ENCODE measurements at regions not wholly inside any gene's neighbourhood (a gene's known extent, or its start where the extent isn't known, plus 50 kb on each side); places are given as distances from the start of the nearest gene placed in this dataset.
"Not testable (repeated sequence)": the region's sequence is repeated elsewhere in the genome, so short reads cannot be mapped to it uniquely, and the experiment has no call there.

DNA sequence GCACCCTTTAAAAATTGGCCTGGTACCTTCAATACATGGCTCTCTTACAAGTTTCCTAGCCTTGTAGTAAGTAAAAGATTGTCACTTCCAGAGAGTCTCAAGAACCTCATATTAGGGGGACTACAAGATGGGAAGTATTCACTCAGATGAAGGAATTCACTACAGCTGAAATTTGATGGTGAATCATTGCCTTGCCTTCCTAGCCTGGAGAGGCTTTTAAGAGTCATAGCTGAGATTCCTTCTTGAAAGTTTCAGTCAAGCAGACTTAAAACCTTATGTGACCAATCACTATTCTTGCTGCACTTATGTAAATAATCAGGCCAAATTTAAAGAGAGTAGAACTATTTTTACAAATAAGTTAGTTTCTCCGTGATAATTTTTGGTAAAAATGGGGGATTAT lies 451.6 kb downstream of the TRHDE start:
- Histone ChIP-seq H3K36me3 (ENCODE audit: control insufficient read depth, insufficient read depth, low read length, severe bottlenecking) (no peaks in the 10 kb centered on the region), H3K9ac (ENCODE audit: low read length) (no peak overlapping the region), H3K27me3 (replicated peaks; ENCODE audit: control insufficient read depth, insufficient read depth, low read length) (no peaks in the 10 kb centered on the region), H3K4me1 (ENCODE audit: control insufficient read depth, insufficient read depth, low read length) (no peaks in the 10 kb centered on the region), H3K4me3 (ENCODE audit: low read length) (no peak overlapping the region), H3K9me3 (ENCODE audit: control insufficient read depth, low read length) (no peaks in the 10 kb centered on the region)
- peak; percentile 35 for DNase-seq (ENCODE audit: low read depth)

DNA sequence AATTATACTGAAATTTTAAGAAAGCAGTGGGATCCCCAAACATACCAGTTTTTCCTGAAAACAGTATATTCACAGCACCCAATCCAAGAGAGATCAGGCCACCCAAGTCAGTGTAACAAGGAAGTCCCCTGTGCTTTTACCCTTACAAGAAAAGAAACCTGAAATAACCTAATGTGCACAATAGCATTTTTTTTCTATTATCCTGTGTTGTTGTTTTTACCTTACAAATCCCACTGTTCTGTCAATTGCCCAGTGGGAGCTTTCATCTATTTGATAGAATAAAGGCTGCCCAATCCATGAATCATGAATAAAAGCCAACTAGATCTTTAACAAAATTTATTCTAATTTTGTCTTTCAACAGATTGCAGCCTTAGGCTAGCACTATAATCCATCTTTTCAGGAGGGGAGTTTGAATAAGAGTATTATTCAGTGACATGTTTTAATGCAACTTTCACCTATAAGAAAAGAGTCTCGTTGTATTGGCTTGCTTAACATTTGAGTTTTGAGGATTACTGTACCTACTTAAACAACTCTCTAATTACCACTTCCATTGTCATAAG lies 457.4 kb downstream of the TRHDE start:
- H3K9me3 ChIP-seq (ENCODE audit: control insufficient read depth, low read length), result peaks cover 4% of the 10 kb centered on the region
- H3K4me3 ChIP-seq (ENCODE audit: low read length), result no peak overlapping the region
- no peaks in the 10 kb centered on the region for H3K27me3 ChIP-seq (replicated peaks; ENCODE audit: control insufficient read depth, insufficient read depth, low read length)
- no peaks in the 10 kb centered on the region for H3K4me1 ChIP-seq (ENCODE audit: control insufficient read depth, insufficient read depth, low read length)
- H3K9ac ChIP-seq (ENCODE audit: low read length), result no peak overlapping the region
- DNase-seq (ENCODE audit: low read depth), result no peak
- H3K36me3 ChIP-seq (ENCODE audit: control insufficient read depth, insufficient read depth, low read length, severe bottlenecking), result no peaks in the 10 kb centered on the region

DNA sequence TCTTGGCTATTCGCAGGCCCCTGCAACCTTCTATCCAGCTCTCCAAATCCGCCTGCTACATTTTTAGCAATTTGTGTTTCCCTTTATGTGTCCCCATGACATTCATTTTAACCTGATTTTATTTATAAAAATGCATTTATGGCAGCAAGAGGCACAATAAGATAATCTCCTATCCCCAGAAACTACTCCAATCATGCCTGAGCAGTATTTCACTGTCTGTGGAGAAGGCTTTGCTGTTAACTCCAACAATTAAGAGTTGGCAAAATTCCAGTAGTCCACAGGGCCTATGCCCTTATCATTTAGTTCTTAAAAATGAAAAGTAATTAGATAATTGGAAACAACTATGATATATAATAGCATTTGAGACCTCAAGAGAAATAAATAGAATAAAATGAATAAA lies 462.4 kb downstream of the TRHDE start:
- H3K4me1 ChIP-seq (ENCODE audit: control insufficient read depth, insufficient read depth, low read length), result no peaks in the 10 kb centered on the region
- H3K36me3 ChIP-seq (ENCODE audit: control insufficient read depth, insufficient read depth, low read length, severe bottlenecking), result no peaks in the 10 kb centered on the region
- H3K4me3 ChIP-seq (ENCODE audit: low read length), result no peak overlapping the region
- H3K27me3 ChIP-seq (replicated peaks; ENCODE audit: control insufficient read depth, insufficient read depth, low read length), result no peaks in the 10 kb centered on the region
- H3K9ac ChIP-seq (ENCODE audit: low read length), result no peak overlapping the region
- DNase-seq (ENCODE audit: low read depth), result no peak
- peaks cover 4% of the 10 kb centered on the region for H3K9me3 ChIP-seq (ENCODE audit: control insufficient read depth, low read length)

DNA sequence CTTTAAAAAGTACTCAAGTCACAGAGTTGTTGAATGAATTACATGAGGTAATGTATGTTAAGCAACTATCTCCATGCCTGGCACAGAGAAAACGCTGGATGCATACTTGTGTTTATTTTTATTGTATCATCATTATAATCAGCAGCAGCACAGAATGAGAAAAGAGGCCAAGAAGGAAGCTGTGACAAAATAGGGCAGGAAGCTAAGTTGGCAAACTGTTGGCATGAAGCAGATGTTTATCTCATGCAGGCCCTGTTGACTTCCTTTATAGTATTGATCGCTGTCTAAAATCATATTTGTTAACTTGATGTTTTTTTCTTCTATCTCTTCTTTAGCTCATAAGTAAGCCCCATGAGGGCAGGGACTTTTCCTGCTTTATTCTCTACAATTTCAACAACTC lies 466.6 kb downstream of the TRHDE start:
- Histone ChIP-seq H3K4me3 (ENCODE audit: low read length) (no peak overlapping the region), H3K9me3 (ENCODE audit: control insufficient read depth, low read length) (peaks cover 21% of the 10 kb centered on the region), H3K4me1 (ENCODE audit: control insufficient read depth, insufficient read depth, low read length) (no peaks in the 10 kb centered on the region), H3K9ac (ENCODE audit: low read length) (no peak overlapping the region), H3K36me3 (ENCODE audit: control insufficient read depth, insufficient read depth, low read length, severe bottlenecking) (no peaks in the 10 kb centered on the region), H3K27me3 (replicated peaks; ENCODE audit: control insufficient read depth, insufficient read depth, low read length) (no peaks in the 10 kb centered on the region)
- DNase-seq (ENCODE audit: low read depth), result no peak

DNA sequence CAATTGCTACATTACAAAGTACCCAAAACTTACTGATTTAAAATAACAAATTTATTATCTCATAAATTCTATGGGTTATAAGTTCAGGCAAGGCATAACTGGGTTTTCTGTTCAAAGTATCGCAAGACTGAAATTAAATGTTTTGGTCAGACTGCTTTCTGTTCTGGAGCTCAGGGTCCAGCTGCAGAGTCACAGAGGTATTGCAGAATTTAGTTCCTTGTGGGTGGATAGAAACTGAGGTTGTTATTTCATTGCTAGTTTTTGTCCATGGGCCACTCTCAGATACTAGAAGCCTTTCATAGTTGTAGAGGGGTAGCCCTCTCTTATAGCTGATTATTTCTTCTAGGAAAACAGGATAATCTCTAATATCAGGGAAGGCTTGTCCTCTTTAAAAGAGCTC lies 467.9 kb downstream of the TRHDE start:
- Histone ChIP-seq H3K4me3 (ENCODE audit: low read length) (no peak overlapping the region), H3K36me3 (ENCODE audit: control insufficient read depth, insufficient read depth, low read length, severe bottlenecking) (no peaks in the 10 kb centered on the region), H3K9me3 (ENCODE audit: control insufficient read depth, low read length) (peaks cover 31% of the 10 kb centered on the region), H3K27me3 (replicated peaks; ENCODE audit: control insufficient read depth, insufficient read depth, low read length) (no peaks in the 10 kb centered on the region), H3K9ac (ENCODE audit: low read length) (no peak overlapping the region), H3K4me1 (ENCODE audit: control insufficient read depth, insufficient read depth, low read length) (no peaks in the 10 kb centered on the region)
- no peak for DNase-seq (ENCODE audit: low read depth)

DNA sequence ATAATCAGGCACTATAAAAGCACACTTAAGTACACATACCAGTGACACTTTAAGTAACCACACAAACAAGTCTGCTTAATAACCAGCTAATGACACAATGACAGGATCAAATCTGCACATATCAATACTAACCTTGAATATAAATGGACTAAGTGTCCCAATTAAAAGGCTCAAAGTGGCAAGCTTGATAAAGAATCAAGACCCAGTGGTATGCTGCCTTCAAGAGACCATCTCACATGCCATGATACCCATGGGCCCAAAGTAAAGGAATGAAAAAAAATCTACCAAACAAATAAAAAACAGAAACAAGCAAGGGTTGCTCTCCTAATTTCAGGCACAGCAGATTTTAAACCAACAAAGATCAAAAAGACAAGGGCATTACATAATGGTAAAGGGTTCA lies 470.4 kb downstream of the TRHDE start:
- H3K27me3 ChIP-seq (replicated peaks; ENCODE audit: control insufficient read depth, insufficient read depth, low read length), result no peaks in the 10 kb centered on the region
- DNase-seq (ENCODE audit: low read depth), result no peak
- H3K9me3 ChIP-seq (ENCODE audit: control insufficient read depth, low read length), result peaks cover 31% of the 10 kb centered on the region
- no peaks in the 10 kb centered on the region for H3K36me3 ChIP-seq (ENCODE audit: control insufficient read depth, insufficient read depth, low read length, severe bottlenecking)
- H3K9ac ChIP-seq (ENCODE audit: low read length), result no peak overlapping the region
- H3K4me1 ChIP-seq (ENCODE audit: control insufficient read depth, insufficient read depth, low read length), result no peaks in the 10 kb centered on the region
- H3K4me3 ChIP-seq (ENCODE audit: low read length), result no peak overlapping the region

DNA sequence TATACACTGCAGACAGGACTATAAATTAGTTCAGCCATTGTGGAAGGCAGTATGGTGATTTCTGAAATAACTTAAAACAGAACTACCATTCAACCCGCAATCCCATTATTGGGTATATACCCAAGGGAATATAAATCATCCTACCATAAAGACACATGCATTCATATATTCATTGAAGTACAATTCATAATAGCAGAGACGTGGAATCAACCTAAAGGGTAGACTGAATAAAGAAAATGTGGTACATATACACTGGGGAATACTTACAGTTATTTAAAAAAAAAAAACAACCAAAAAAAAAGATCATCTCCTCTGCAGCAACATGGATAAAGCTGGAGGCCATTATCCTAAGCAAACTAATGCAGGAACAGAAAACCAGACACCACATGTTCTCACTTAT lies 473.9 kb downstream of the TRHDE start:
- no peak for DNase-seq (ENCODE audit: low read depth)
- no peaks in the 10 kb centered on the region for H3K36me3 ChIP-seq (ENCODE audit: control insufficient read depth, insufficient read depth, low read length, severe bottlenecking)
- peaks cover 30% of the 10 kb centered on the region for H3K9me3 ChIP-seq (ENCODE audit: control insufficient read depth, low read length)
- no peak overlapping the region for H3K4me3 ChIP-seq (ENCODE audit: low read length)
- H3K27me3 ChIP-seq (replicated peaks; ENCODE audit: control insufficient read depth, insufficient read depth, low read length), result no peaks in the 10 kb centered on the region
- H3K4me1 ChIP-seq (ENCODE audit: control insufficient read depth, insufficient read depth, low read length), result no peaks in the 10 kb centered on the region
- no peak overlapping the region for H3K9ac ChIP-seq (ENCODE audit: low read length)

DNA sequence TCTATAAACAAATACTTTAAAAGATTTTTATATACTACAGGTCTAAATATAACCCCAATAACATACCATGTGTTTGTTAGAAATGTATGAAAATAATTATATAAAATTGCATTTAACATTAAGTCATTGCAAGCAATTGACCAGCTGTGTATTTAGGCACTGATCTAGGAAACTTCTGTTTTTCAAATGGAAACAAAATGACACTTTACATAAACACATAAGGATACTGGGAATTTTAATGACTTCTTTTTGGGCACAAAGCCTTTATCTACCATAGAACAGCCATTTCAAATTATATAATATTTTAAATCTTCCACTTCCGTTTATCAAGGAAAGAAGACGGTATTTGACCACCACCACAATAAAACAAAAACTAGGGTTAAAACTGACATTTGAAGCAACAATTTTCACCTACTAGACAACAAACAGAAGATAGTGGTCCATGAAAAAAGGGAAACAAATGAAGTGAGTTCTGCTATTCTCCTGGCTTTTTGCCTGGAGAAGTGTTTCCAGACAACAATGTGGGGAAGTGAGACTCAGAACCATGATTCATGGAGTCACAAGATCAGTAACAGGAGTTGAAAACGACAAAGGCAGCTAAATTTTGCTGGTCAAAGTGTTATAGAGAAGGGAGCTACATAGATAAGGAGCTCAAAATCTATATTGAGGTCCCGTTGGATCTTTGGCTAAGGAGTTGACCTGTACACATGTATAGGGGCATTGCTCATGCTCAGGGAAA lies 475.1 kb downstream of the TRHDE start:
- Histone ChIP-seq H3K9me3 (ENCODE audit: control insufficient read depth, low read length) (peaks cover 19% of the 10 kb centered on the region), H3K27me3 (replicated peaks; ENCODE audit: control insufficient read depth, insufficient read depth, low read length) (no peaks in the 10 kb centered on the region), H3K4me1 (ENCODE audit: control insufficient read depth, insufficient read depth, low read length) (no peaks in the 10 kb centered on the region), H3K4me3 (ENCODE audit: low read length) (no peak overlapping the region), H3K9ac (ENCODE audit: low read length) (no peak overlapping the region), H3K36me3 (ENCODE audit: control insufficient read depth, insufficient read depth, low read length, severe bottlenecking) (no peaks in the 10 kb centered on the region)
- no peak for DNase-seq (ENCODE audit: low read depth)

DNA sequence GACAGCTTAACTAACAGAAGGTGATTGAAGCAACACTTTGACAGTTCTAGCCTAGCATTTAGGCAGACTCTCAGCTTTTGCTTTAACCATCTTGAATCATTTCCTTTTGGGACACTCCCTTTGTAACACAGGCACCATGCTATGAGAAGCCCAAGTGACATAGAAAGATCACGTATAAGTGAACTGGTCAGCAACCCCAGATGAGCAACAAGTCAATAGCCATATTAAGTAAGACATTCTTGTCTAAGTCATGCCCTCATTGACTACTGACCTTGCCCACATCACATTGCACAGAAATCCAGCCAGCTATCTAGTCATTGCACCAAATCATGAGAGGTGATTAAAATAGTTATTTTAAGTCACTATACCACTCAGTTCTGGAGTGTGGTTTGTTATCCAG lies 476.8 kb downstream of the TRHDE start:
- Histone ChIP-seq H3K4me3 (ENCODE audit: low read length) (no peak overlapping the region), H3K9me3 (ENCODE audit: control insufficient read depth, low read length) (peaks cover 15% of the 10 kb centered on the region), H3K4me1 (ENCODE audit: control insufficient read depth, insufficient read depth, low read length) (no peaks in the 10 kb centered on the region), H3K36me3 (ENCODE audit: control insufficient read depth, insufficient read depth, low read length, severe bottlenecking) (no peaks in the 10 kb centered on the region), H3K27me3 (replicated peaks; ENCODE audit: control insufficient read depth, insufficient read depth, low read length) (no peaks in the 10 kb centered on the region), H3K9ac (ENCODE audit: low read length) (no peak overlapping the region)
- DNase-seq (ENCODE audit: low read depth), result no peak

DNA sequence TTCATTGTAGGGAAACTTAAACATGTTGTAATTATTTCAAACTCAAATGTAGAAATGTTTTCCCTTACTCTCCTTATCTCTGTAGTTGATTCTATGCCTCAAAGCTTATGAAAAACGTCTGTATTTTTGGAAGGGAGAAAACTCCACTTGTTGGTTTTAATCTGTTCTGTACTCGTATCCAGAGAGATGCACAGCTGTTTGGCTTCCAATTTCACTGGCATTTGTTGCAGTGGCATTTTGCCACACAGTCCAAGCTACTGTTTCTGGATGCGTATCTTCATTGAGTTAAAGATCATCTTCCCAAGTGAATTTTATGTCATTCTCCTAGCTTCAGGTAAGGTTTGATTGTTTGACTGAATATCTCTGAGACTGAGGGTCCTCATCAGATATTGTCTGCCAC lies 481.4 kb downstream of the TRHDE start:
- peaks cover 4% of the 10 kb centered on the region for H3K9me3 ChIP-seq (ENCODE audit: control insufficient read depth, low read length)
- H3K27me3 ChIP-seq (replicated peaks; ENCODE audit: control insufficient read depth, insufficient read depth, low read length), result no peaks in the 10 kb centered on the region
- no peak overlapping the region for H3K4me3 ChIP-seq (ENCODE audit: low read length)
- H3K4me1 ChIP-seq (ENCODE audit: control insufficient read depth, insufficient read depth, low read length), result no peaks in the 10 kb centered on the region
- H3K36me3 ChIP-seq (ENCODE audit: control insufficient read depth, insufficient read depth, low read length, severe bottlenecking), result no peaks in the 10 kb centered on the region
- no peak overlapping the region for H3K9ac ChIP-seq (ENCODE audit: low read length)
- DNase-seq (ENCODE audit: low read depth), result no peak

DNA sequence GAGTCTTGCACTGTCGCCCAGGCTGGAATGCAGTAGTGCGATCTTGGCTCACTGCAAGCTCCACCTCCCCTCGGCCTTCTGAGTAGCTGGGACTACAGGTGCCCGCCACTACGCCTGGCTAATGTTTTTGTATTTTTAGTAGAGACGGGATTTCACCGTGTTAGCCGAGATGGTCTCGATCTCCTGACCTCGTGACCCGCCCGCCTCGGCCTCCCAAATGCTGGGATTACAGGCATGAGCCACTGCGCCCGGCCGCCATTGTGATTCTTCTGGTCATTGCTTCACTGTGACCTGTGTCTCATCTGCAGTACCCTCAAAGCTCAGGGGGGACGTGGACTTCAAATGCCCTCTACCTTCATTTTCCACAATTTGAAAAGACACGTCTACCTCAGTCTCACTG lies 481.9 kb downstream of the TRHDE start:
- H3K36me3 ChIP-seq (ENCODE audit: control insufficient read depth, insufficient read depth, low read length, severe bottlenecking); H3K4me3 ChIP-seq (ENCODE audit: low read length); H3K9me3 ChIP-seq (ENCODE audit: control insufficient read depth, low read length); H3K9ac ChIP-seq (ENCODE audit: low read length); DNase-seq (ENCODE audit: low read depth); H3K4me1 ChIP-seq (ENCODE audit: control insufficient read depth, insufficient read depth, low read length); H3K27me3 ChIP-seq (replicated peaks; ENCODE audit: control insufficient read depth, insufficient read depth, low read length): not testable (repeated sequence)

DNA sequence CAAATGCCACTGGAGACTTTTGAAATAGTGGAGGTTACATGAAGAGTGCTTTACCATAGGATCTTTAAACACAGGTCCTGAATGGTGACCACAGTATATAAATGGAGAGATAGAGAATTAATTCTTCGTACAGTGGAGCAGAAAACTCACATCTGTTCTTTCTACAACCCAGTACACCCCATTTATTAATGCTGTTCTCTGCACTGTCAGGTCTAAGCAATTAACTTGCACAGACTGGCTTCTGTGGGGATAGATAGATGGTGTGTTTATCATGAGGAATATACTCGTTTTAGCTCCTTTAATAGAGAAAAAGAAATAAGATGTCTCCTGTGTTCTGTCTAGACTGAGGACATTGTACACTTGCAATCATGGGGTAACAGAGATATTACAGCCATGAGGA lies 494.3 kb downstream of the TRHDE start:
- no peaks in the 10 kb centered on the region for H3K36me3 ChIP-seq (ENCODE audit: control insufficient read depth, insufficient read depth, low read length, severe bottlenecking)

More for the DNA sequence above, 494.3 kb downstream of the TRHDE start:
- Histone ChIP-seq H3K9ac (ENCODE audit: low read length) (no peak overlapping the region), H3K4me3 (ENCODE audit: low read length) (no peak overlapping the region), H3K27me3 (replicated peaks; ENCODE audit: control insufficient read depth, insufficient read depth, low read length) (no peaks in the 10 kb centered on the region), H3K9me3 (ENCODE audit: control insufficient read depth, low read length) (peaks cover 4% of the 10 kb centered on the region), H3K4me1 (ENCODE audit: control insufficient read depth, insufficient read depth, low read length) (no peaks in the 10 kb centered on the region)
- no peak for DNase-seq (ENCODE audit: low read depth)

Measured in adipocyte (in vitro differentiated cells).